IMR-90 (cell line): ENCODE measurements at regions not wholly inside any gene's neighbourhood (a gene's known extent, or its start where the extent isn't known, plus 50 kb on each side); places are given as distances from the start of the nearest gene placed in this dataset.

Experiments
- ATAC-seq: fragments of 200-7000 bp; cut with Tn5 transposase; 2 replicates; pipeline ENCODE4 v1.9.1; 2020; ENCODE audit warnings: low read depth, mild to moderate bottlenecking, moderate library complexity
- BruUV-seq: library from RNA; stranded (reverse); fragments of 400-500 nt; replicated peaks from 2 replicates; lab custom pipeline; 2021; lab: Mats Ljungman, UMichigan
- CTCF ChIA-PET: fragments of 300-600 bp; formaldehyde crosslinking; extraction: SDS; loops from one replicate; lab custom pipeline; 2021; ENCODE audit warnings: antibody characterized with exemption; lab: Yijun Ruan, JAX
- POLR2A ChIA-PET: fragments of 300-600 bp; sonication (Branson Sonifier 250); formaldehyde crosslinking; loops from one replicate; lab custom pipeline; 2022; ENCODE audit warnings: antibody characterized with exemption; ENCODE audit not compliant: unreplicated experiment; lab: Charles Lee
- DNase-seq: peaks from one replicate; pipeline ENCODE4 v3.0.0; 2013
- H2AFZ ChIP-seq: replicated peaks from 2 replicates; pipeline ENCODE3; 2013; ENCODE audit warnings: low read length, mild to moderate bottlenecking; ENCODE audit not compliant: poor library complexity
- H2AK5ac ChIP-seq: 2 replicates; pipeline ENCODE4 v1.6.1; 2013; ENCODE audit warnings: low read depth, low read length, inconsistent platforms
- H2AK9ac ChIP-seq: replicated peaks from 2 replicates; pipeline ENCODE3; 2013; ENCODE audit warnings: mild to moderate bottlenecking, low read depth, low read length, moderate library complexity; ENCODE audit not compliant: poor library complexity
- H2BK120ac ChIP-seq: 2 replicates; pipeline ENCODE4 v1.6.1; 2013; ENCODE audit warnings: low read depth, low read length, inconsistent platforms
- H2BK15ac ChIP-seq: 3 replicates; pipeline ENCODE4 v1.6.1; 2013; ENCODE audit warnings: low read depth, low read length, inconsistent platforms
- H2BK20ac ChIP-seq: 2 replicates; pipeline ENCODE4 v1.6.1; 2013; ENCODE audit warnings: low read depth, mild to moderate bottlenecking, inconsistent platforms, low read length, moderate library complexity
- H2BK5ac ChIP-seq: 2 replicates; pipeline ENCODE4 v1.6.1; 2013; ENCODE audit warnings: mild to moderate bottlenecking, low read depth, low read length, inconsistent platforms; ENCODE audit not compliant: poor library complexity, severe bottlenecking
- H3K14ac ChIP-seq: replicated peaks from 2 replicates; pipeline ENCODE4 v1.6.1; 2013; ENCODE audit warnings: low read depth, low read length, inconsistent platforms
- H3K18ac ChIP-seq: 2 replicates; pipeline ENCODE4 v1.6.1; 2013; ENCODE audit warnings: low read depth, low read length, control low read depth
- H3K23ac ChIP-seq: 2 replicates; pipeline ENCODE4 v1.6.1; 2013; ENCODE audit warnings: low read depth, low read length, inconsistent platforms
- H3K27ac ChIP-seq: 2 replicates; pipeline ENCODE4 v1.5.1; 2013; ENCODE audit warnings: mild to moderate bottlenecking, control low read depth, low read length; ENCODE audit not compliant: insufficient read depth
- H3K27me3 ChIP-seq: 2 replicates; pipeline ENCODE4 v1.6.1; 2013; ENCODE audit warnings: low read length; ENCODE audit not compliant: control insufficient read depth, insufficient read depth
- H3K36me3 ChIP-seq: 2 replicates; pipeline ENCODE4 v1.6.1; 2013; ENCODE audit warnings: low read length, mixed read lengths; ENCODE audit not compliant: control insufficient read depth, insufficient read depth
- H3K4ac ChIP-seq: 2 replicates; pipeline ENCODE4 v1.6.1; 2013; ENCODE audit warnings: low read depth, low read length, inconsistent platforms
- H3K4me1 ChIP-seq: 2 replicates; pipeline ENCODE4 v1.6.1; 2013; ENCODE audit warnings: low read length, mixed read lengths; ENCODE audit not compliant: control insufficient read depth, insufficient read depth
- H3K4me2 ChIP-seq: 2 replicates; pipeline ENCODE4 v1.6.1; 2013; ENCODE audit warnings: low read depth, mild to moderate bottlenecking, control low read depth, low read length, moderate library complexity
- H3K4me3 ChIP-seq: 2 replicates; pipeline ENCODE4 v1.5.1; 2013; ENCODE audit warnings: low read depth, mild to moderate bottlenecking, control low read depth, low read length, moderate library complexity; ENCODE audit not compliant: insufficient read depth
- H3K56ac ChIP-seq: 2 replicates; pipeline ENCODE4 v1.6.1; 2013; ENCODE audit warnings: low read length, inconsistent platforms; ENCODE audit not compliant: insufficient read depth; ENCODE audit errors: extremely low read depth
- H3K79me1 ChIP-seq, 2 experiments: 2 replicates each; pipeline ENCODE4 v1.6.1; 2013; ENCODE audit warnings: low read length in 2 of 2, inconsistent platforms in 1 of 2, low read depth in 1 of 2
- H3K9ac ChIP-seq: 2 replicates; pipeline ENCODE4 v1.6.1; 2013; ENCODE audit warnings: low read depth, low read length, control low read depth
- H3K9me1 ChIP-seq: 2 replicates; pipeline ENCODE4 v1.6.1; 2013; ENCODE audit warnings: low read length, inconsistent platforms; ENCODE audit not compliant: insufficient read depth
- H3K9me3 ChIP-seq: 2 replicates; pipeline ENCODE4 v1.6.1; 2013; ENCODE audit warnings: low read length; ENCODE audit not compliant: control insufficient read depth, insufficient read depth
- H4K20me1 ChIP-seq: 2 replicates; pipeline ENCODE4 v1.6.1; 2013; ENCODE audit warnings: low read length, inconsistent platforms; ENCODE audit not compliant: insufficient read depth
- H4K5ac ChIP-seq: 2 replicates; pipeline ENCODE4 v1.6.1; 2013; ENCODE audit warnings: mild to moderate bottlenecking, low read depth, low read length, control low read depth
- H4K8ac ChIP-seq, 2 experiments: 2 replicates each; pipeline ENCODE4 v1.6.1; 2013; ENCODE audit warnings: low read depth in 2 of 2, low read length in 2 of 2, control low read depth in 1 of 2, inconsistent platforms in 1 of 2
- H4K91ac ChIP-seq: 2 replicates; pipeline ENCODE4 v1.6.1; 2013; ENCODE audit warnings: low read depth, low read length, inconsistent platforms; ENCODE audit not compliant: insufficient read depth
- BHLHE40 ChIP-seq: fragments of 150-350 bp; IDR thresholded peaks from 2 replicates; pipeline ENCODE4 v1.6.1; 2016; ENCODE audit warnings: mild to moderate bottlenecking, low read depth, low read length
- CEBPB ChIP-seq: IDR thresholded peaks from 2 replicates; pipeline ENCODE4 v1.6.1; 2012; ENCODE audit warnings: low read depth, low read length, improper control_type of control experiment
- CHD1 ChIP-seq: IDR thresholded peaks from 2 replicates; pipeline ENCODE4 v1.6.1; 2012; ENCODE audit warnings: low read depth, low read length, improper control_type of control experiment
- CTCF ChIP-seq: conservative IDR thresholded peaks from 2 replicates; pipeline ENCODE4 v1.5.1; 2012; ENCODE audit warnings: mild to moderate bottlenecking, low read depth, low read length, improper control_type of control experiment
- ELK1 ChIP-seq: fragments of 150-350 bp; IDR thresholded peaks from 2 replicates; pipeline ENCODE4 v1.6.1; 2016; ENCODE audit warnings: low read depth, mild to moderate bottlenecking, low read length, moderate library complexity, borderline replicate concordance
- MAFK ChIP-seq: IDR thresholded peaks from 2 replicates; pipeline ENCODE4 v1.6.1; 2012; ENCODE audit warnings: low read depth, low read length, improper control_type of control experiment
- MAZ ChIP-seq: IDR thresholded peaks from 2 replicates; pipeline ENCODE4 v1.6.1; 2012; ENCODE audit warnings: low read depth, mild to moderate bottlenecking, low read length, improper control_type of control experiment, moderate library complexity, borderline replicate concordance
- MXI1 ChIP-seq: IDR thresholded peaks from 2 replicates; pipeline ENCODE4 v1.6.1; 2012; ENCODE audit warnings: low read depth, mild to moderate bottlenecking, low read length, moderate library complexity, borderline replicate concordance
- NFE2L2 ChIP-seq: fragments of 150-350 bp; IDR thresholded peaks from 2 replicates; pipeline ENCODE4 v1.6.1; 2016; ENCODE audit warnings: low read depth, mild to moderate bottlenecking, low read length
- POLR2A ChIP-seq: IDR thresholded peaks from 2 replicates; pipeline ENCODE4 v1.6.1; 2012; ENCODE audit warnings: mild to moderate bottlenecking, low read depth, low read length
- RAD21 ChIP-seq: IDR thresholded peaks from 2 replicates; pipeline ENCODE4 v1.6.1; 2012; ENCODE audit warnings: low read length, improper control_type of control experiment
- RCOR1 ChIP-seq: IDR thresholded peaks from 2 replicates; pipeline ENCODE4 v1.6.1; 2012; ENCODE audit warnings: mild to moderate bottlenecking, low read length, improper control_type of control experiment; ENCODE audit not compliant: insufficient replicate concordance
- SMC3 ChIP-seq: fragments of 150-350 bp; IDR thresholded peaks from 2 replicates; pipeline ENCODE4 v1.6.1; 2016; ENCODE audit warnings: low read depth, mild to moderate bottlenecking, antibody characterized with exemption, low read length, moderate library complexity
- USF2 ChIP-seq: fragments of 150-350 bp; IDR thresholded peaks from 2 replicates; pipeline ENCODE4 v1.6.1; 2017; ENCODE audit warnings: mild to moderate bottlenecking, antibody characterized with exemption, low read length, low read depth
- WGBS, 2 experiments: methylation state at CpG; one replicate each; pipeline versions ENCODE4 v1.1.5 to v1.1.7; 2013; ENCODE audit warnings: missing lambda C conversion rate in 2 of 2; ENCODE audit not compliant: insufficient read length in 1 of 2; ENCODE audit errors: extremely low coverage in 2 of 2; 5-methylcytosine and 5-hydroxymethylcytosine counted together
- dilution Hi-C: fragments of 300-500 bp; cut with HindIII; formaldehyde crosslinking; loops from one replicate; pipeline ENCODE4 v1.14.3; 2018; ENCODE audit warnings: low sequenced_read_pairs; ENCODE audit not compliant: unreplicated experiment
- in situ Hi-C: fragments of 300-500 bp; cut with MboI; formaldehyde crosslinking; loops from 3 replicates; pipeline ENCODE4 v1.14.3; 2019; ENCODE audit warnings: low sequenced_read_pairs, inconsistent platforms, mixed read lengths
- intact Hi-C: fragments of 100-400 bp; cut with micrococcal nuclease; formaldehyde crosslinking; loops from 2 replicates; pipeline ENCODE4 v1.10.0; 2022

- Histone ChIP-seq H3K18ac (no peak overlapping the region), H3K36me3 (no peaks in the 10 kb centered on the region), H2BK120ac (no peak overlapping the region), H3K9me3 (no peaks in the 10 kb centered on the region), H2BK20ac (no peak overlapping the region), H3K56ac (no peak overlapping the region), H3K9ac (no peak overlapping the region), H3K4ac (no peak overlapping the region), H2AK9ac (no peak overlapping the region), H3K4me2 (no peak overlapping the region), H3K27ac (no peak overlapping the region), H4K91ac (no peak overlapping the region), H3K4me3 (no peak overlapping the region), H2AFZ (peak overlapping the region; percentile 46), H3K4me1 (peaks cover 5% of the 10 kb centered on the region; the same call in 1 of the 2 replicates), H3K79me1 (no peaks in the 10 kb centered on the region), H3K27me3 (peaks cover 4% of the 10 kb centered on the region; the same call in 1 of the 2 replicates), H4K5ac (no peak overlapping the region), H2BK15ac (no peak overlapping the region), H4K20me1 (0 out of 2 replicates have a peak, but pooled peaks cover 2% of the 10 kb centered on the region), H2AK5ac (peak overlapping the region; percentile 2; the same call in 1 of the 2 replicates), H4K8ac (no peak overlapping the region), H2BK5ac (no peak overlapping the region), H3K14ac (no peak overlapping the region), H3K9me1 (peaks cover 13% of the 10 kb centered on the region), H3K23ac (no peak overlapping the region)
- CTCF ChIA-PET = no interaction called here
- in situ Hi-C loops (no loop called here), dilution Hi-C loops (no loop called here), intact Hi-C loops (no loop called here)
- 49% methylated on average over 8 of the region's 12 CpGs; no CpG with 5 or more reads in 1 of the 2 experiments for WGBS, 2 experiments
- DNase-seq (peak; percentile 31), ATAC-seq (peak; percentile 44)
- POLR2A ChIA-PET = no interaction called here
- BruUV-seq = no TSS peak
- TF ChIP-seq MXI1 = no peak
- no peak for TF ChIP-seq RCOR1
- TF ChIP-seq POLR2A = no peak
- TF ChIP-seq USF2 = no peak
- TF ChIP-seq MAZ = no peak
- TF ChIP-seq BHLHE40 = no peak
- no peak for TF ChIP-seq ELK1
- TF ChIP-seq CEBPB = no peak
- TF ChIP-seq RAD21 = no peak
- no peak for TF ChIP-seq NFE2L2
- no peak for TF ChIP-seq MAFK
- no peak for TF ChIP-seq CTCF
- TF ChIP-seq SMC3 = no peak
- TF ChIP-seq CHD1 = no peak
Observed at GRCh38 chr10:78413076-78414055, 379.7 kb downstream of the RPS24 start.
